ENCODE measurements at regions not wholly inside any gene's neighbourhood (a gene's known extent, or its start where the extent isn't known, plus 50 kb on each side); places are given as distances from the start of the nearest gene placed in this dataset.

GRCh38 chr2:138235041-138235440 lies 266.5 kb upstream of the SPOPL start:
- no peaks in the 10 kb centered on the region for H3K27me3 ChIP-seq
- WGBS, 2 donors (ENCODE audit: low coverage in 1 of 2): 87 to 98% methylated on average over 2 of the region's 2 CpGs
- H3K4me3 ChIP-seq: no peak overlapping the region
- in situ Hi-C loops (cut with MboI; ENCODE audit: low pct_ligation_motif_present in 1 of 4, low pct_unique_long_range_greater_than_20kb in 1 of 4, low sequenced_read_pairs in 3 of 4) (no loop called here), intact Hi-C loops (cut with DNase I; ENCODE audit: low total_unique reads) (no loop called here)
- H3K9me3 ChIP-seq: no peaks in the 10 kb centered on the region
- TF ChIP-seq POLR2A (IDR thresholded peaks at IDR 0.05): no peak
- no peak for TF ChIP-seq CTCF (IDR thresholded peaks at IDR 0.05)
- no peak for TF ChIP-seq EP300 (IDR thresholded peaks at IDR 0.05; ENCODE audit: low read depth)
- TF ChIP-seq POLR2AphosphoS5 (IDR thresholded peaks at IDR 0.05): no peak
- no peak for DNase-seq
- H3K27ac ChIP-seq: no peak overlapping the region
- H3K36me3 ChIP-seq: no peaks in the 10 kb centered on the region
- H3K4me1 ChIP-seq: peaks cover 0 to 6% (median 0%) of the 10 kb centered on the region in 4 donors

DNA sequence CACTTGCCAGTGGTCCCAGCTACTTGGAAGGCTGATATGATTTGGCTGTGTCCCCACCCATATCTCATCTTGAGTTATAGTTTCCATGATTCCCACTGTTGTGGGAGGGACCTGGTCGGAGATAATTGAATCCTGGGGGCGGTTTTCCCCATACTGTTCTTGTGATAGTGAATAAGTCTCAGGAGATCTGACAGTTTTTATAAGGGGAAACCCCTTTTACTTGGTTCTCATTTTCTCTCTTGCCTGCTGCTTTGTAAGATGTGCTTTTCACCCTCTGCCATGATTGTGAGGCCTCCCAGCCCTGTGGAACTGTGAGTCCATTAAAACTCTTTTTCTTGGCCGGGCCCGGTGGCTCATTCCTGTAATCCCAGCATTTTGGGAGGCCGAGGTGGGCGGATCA lies 265.4 kb upstream of the SPOPL start:
- WGBS, 2 donors (ENCODE audit: low coverage in 1 of 2): 87 to 89% methylated on average over 6 of the region's 6 CpGs

DNA sequence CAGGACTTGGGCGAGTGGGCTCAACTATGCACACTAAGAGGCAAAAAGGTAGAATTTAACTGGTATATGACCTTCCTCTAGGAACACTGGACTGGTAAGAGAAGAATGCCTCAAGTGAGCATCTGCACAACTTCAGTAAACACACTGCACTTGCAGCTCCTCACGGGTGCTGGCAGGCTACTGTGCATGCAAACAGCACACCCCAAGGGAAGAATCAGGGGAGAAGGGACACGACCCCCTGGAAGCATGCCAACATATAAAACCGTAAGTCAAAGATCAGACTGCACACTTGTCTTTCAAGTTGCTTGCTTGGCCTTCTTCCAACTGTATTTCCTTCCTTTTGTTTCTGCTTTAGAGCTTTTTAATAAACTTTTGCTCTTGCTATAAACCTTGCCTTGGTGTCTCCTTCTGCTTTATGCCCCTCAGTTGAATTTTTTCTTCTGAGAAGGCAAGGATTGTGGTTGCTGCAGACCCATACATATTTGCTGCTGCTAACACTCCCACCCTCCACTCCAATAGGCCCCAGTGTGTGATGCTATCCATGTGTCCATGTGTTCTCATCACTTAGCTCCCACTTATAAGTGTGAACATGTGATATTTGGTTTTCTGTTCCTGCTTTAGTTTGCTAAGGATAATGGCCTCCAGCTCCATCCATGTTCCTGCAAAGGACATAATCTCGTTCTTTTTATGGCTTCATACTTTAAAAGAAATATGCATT lies 263.7 kb upstream of the SPOPL start:
- intact Hi-C loops (cut with DNase I; ENCODE audit: low total_unique reads) (no loop called here), in situ Hi-C loops (cut with MboI; ENCODE audit: low pct_ligation_motif_present in 1 of 4, low pct_unique_long_range_greater_than_20kb in 1 of 4, low sequenced_read_pairs in 3 of 4) (no loop called here)
- DNase-seq: no peak
- Histone ChIP-seq H3K36me3 (no peaks in the 10 kb centered on the region), H3K9me3 (no peaks in the 10 kb centered on the region), H3K27me3 (no peaks in the 10 kb centered on the region), H3K4me1 (peaks cover 0 to 6% (median 0%) of the 10 kb centered on the region in 4 donors), H3K27ac (no peak overlapping the region), H3K4me3 (no peak overlapping the region)
- WGBS, 2 donors (ENCODE audit: low coverage in 1 of 2): 26 to 39% methylated on average over 4 to 5 of the region's 5 CpGs
- TF ChIP-seq POLR2AphosphoS5 (IDR thresholded peaks at IDR 0.05): no peak
- TF ChIP-seq EP300 (IDR thresholded peaks at IDR 0.05; ENCODE audit: low read depth): no peak
- no peak for TF ChIP-seq CTCF (IDR thresholded peaks at IDR 0.05)
- no peak for TF ChIP-seq POLR2A (IDR thresholded peaks at IDR 0.05)

More for the DNA sequence above, 265.4 kb upstream of the SPOPL start:
- H3K9me3 ChIP-seq: no peaks in the 10 kb centered on the region
- no peaks in the 10 kb centered on the region for H3K27me3 ChIP-seq
- H3K36me3 ChIP-seq: no peaks in the 10 kb centered on the region
- H3K4me3 ChIP-seq: no peak overlapping the region
- H3K27ac ChIP-seq: no peak overlapping the region
- no peak for DNase-seq
- TF ChIP-seq CTCF (IDR thresholded peaks at IDR 0.05): no peak
- no peak for TF ChIP-seq POLR2A (IDR thresholded peaks at IDR 0.05)
- no peak for TF ChIP-seq POLR2AphosphoS5 (IDR thresholded peaks at IDR 0.05)
- TF ChIP-seq EP300 (IDR thresholded peaks at IDR 0.05; ENCODE audit: low read depth): no peak
- peaks cover 0 to 6% (median 0%) of the 10 kb centered on the region in 4 donors for H3K4me1 ChIP-seq
- intact Hi-C loops (cut with DNase I; ENCODE audit: low total_unique reads): no loop called here
- in situ Hi-C loops (cut with MboI; ENCODE audit: low pct_ligation_motif_present in 1 of 4, low pct_unique_long_range_greater_than_20kb in 1 of 4, low sequenced_read_pairs in 3 of 4): no loop called here

DNA sequence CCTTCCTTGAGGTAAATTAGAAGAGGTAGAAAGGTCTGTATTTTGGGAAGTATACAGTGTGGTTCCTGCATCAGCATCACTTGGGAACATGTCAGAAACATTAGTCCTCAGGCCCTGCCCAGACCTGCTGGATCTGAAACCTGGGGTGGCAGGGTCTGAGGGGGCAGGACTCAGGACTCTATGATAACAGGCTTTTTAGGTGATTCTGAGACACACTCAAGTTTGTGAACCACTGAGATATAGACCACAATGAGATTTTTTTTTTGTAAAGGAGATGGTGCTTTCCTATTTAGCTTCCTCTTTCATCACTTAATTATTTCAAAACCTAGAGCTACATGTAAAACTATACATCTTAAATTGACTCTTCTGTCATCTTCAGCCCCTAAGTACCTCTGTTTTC lies 262.7 kb upstream of the SPOPL start:
- H3K9me3 ChIP-seq: no peaks in the 10 kb centered on the region
- no peaks in the 10 kb centered on the region for H3K27me3 ChIP-seq
- no peaks in the 10 kb centered on the region for H3K36me3 ChIP-seq
- in situ Hi-C loops (cut with MboI; ENCODE audit: low pct_ligation_motif_present in 1 of 4, low pct_unique_long_range_greater_than_20kb in 1 of 4, low sequenced_read_pairs in 3 of 4) (no loop called here), intact Hi-C loops (cut with DNase I; ENCODE audit: low total_unique reads) (no loop called here)
- H3K4me1 ChIP-seq: peaks cover 0 to 6% (median 0%) of the 10 kb centered on the region in 4 donors
- no peak overlapping the region for H3K27ac ChIP-seq
- H3K4me3 ChIP-seq: no peak overlapping the region
- no peak for DNase-seq
- TF ChIP-seq EP300 (IDR thresholded peaks at IDR 0.05; ENCODE audit: low read depth): no peak
- TF ChIP-seq POLR2AphosphoS5 (IDR thresholded peaks at IDR 0.05): no peak
- TF ChIP-seq POLR2A (IDR thresholded peaks at IDR 0.05): no peak
- TF ChIP-seq CTCF (IDR thresholded peaks at IDR 0.05): no peak

Measured in transverse colon (tissue), 4 donors.